Activated CD8-positive, alpha-beta T cell treated with anti-CD3 and anti-CD28 coated beads, Interleukin-2, amount 10 ng/mL, durations not matched to agents 7 days and 5 days (primary cell): ENCODE measurements at regions not wholly inside any gene's neighbourhood (a gene's known extent, or its start where the extent isn't known, plus 50 kb on each side); places are given as distances from the start of the nearest gene placed in this dataset.
"Not testable (repeated sequence)": the region's sequence is repeated elsewhere in the genome, so short reads cannot be mapped to it uniquely, and the experiment has no call there.

Source experiments
- ATAC-seq: fragments of 150-1000 bp; cut with Tn5 transposase; one replicate; pipeline ENCODE4 v1.10.0; 2021; ENCODE audit warnings: moderate library complexity
- CTCF ChIA-PET: fragments of 350-600 bp; sonication (Branson Sonifier 250); formaldehyde crosslinking; loops from one replicate; lab custom pipeline; 2021; ENCODE audit warnings: antibody characterized with exemption; lab: Charles Lee
- POLR2A ChIA-PET: fragments of 350-600 bp; sonication (Branson Sonifier 250); formaldehyde crosslinking; loops from one replicate; lab custom pipeline; 2021; ENCODE audit warnings: antibody characterized with exemption; lab: Charles Lee
- DNase-seq: peaks from one replicate; pipeline ENCODE4 v3.0.0-alpha.2; 2020
- H3K27ac Mint-ChIP-seq: one replicate; pipeline ENCODE4 v1.8.0; 2021; ENCODE audit warnings: mild to moderate bottlenecking, mixed read lengths
- H3K27me3 Mint-ChIP-seq: one replicate; pipeline ENCODE4 v1.8.0; 2021; ENCODE audit warnings: low read depth, mixed read lengths
- H3K36me3 Mint-ChIP-seq: one replicate; pipeline ENCODE4 v1.8.0; 2021; ENCODE audit warnings: low read depth, mixed read lengths
- H3K4me1 Mint-ChIP-seq: one replicate; pipeline ENCODE4 v1.8.0; 2021; ENCODE audit warnings: low read depth, mixed read lengths
- H3K4me3 Mint-ChIP-seq: one replicate; pipeline ENCODE4 v1.8.0; 2021; ENCODE audit warnings: mild to moderate bottlenecking, mixed read lengths
- H3K9me3 Mint-ChIP-seq: one replicate; pipeline ENCODE4 v1.8.0; 2022; ENCODE audit warnings: mixed read lengths; ENCODE audit not compliant: insufficient read depth

GRCh38 chr7:13114240-13114639 is 426.8 kb downstream of the ARL4A start:
- POLR2A ChIA-PET, H3K4me3 Mint-ChIP-seq, CTCF ChIA-PET, H3K4me1 Mint-ChIP-seq, H3K27me3 Mint-ChIP-seq, DNase-seq, ATAC-seq, H3K9me3 Mint-ChIP-seq, H3K27ac Mint-ChIP-seq, H3K36me3 Mint-ChIP-seq: not testable (repeated sequence)

GRCh38 chr7:13115157-13115772 is 427.8 kb downstream of the ARL4A start:
- DNase-seq (no peak), ATAC-seq (no peak)
- Mint-ChIP-seq H3K27ac (no peak overlapping the region), H3K4me3 (no peak overlapping the region), H3K9me3 (no peaks in the 10 kb centered on the region), H3K36me3 (no peaks in the 10 kb centered on the region), H3K4me1 (no peaks in the 10 kb centered on the region), H3K27me3 (no peaks in the 10 kb centered on the region)
- CTCF ChIA-PET: no interaction called here
- POLR2A ChIA-PET: no interaction called here

GRCh38 chr7:13115855-13116254 is 428.4 kb downstream of the ARL4A start:
- POLR2A ChIA-PET: no interaction called here

GRCh38 chr7:13117103-13117502 is 429.7 kb downstream of the ARL4A start:
- no peaks in the 10 kb centered on the region for H3K27me3 Mint-ChIP-seq
- ChIA-PET POLR2A (no interaction called here), CTCF (interaction anchor here (1.1 kb wide), 1 partner anchor 8 kb away, joined by 3 read pairs; no protein-coding TSS in a partner anchor)
- ATAC-seq (no peak), DNase-seq (no peak)
- H3K36me3 Mint-ChIP-seq: no peaks in the 10 kb centered on the region
- H3K27ac Mint-ChIP-seq: no peak overlapping the region
- H3K4me3 Mint-ChIP-seq: no peak overlapping the region
- no peaks in the 10 kb centered on the region for H3K4me1 Mint-ChIP-seq
- no peaks in the 10 kb centered on the region for H3K9me3 Mint-ChIP-seq

More at GRCh38 chr7:13115855-13116254, 428.4 kb downstream of the ARL4A start:
- Mint-ChIP-seq H3K9me3 (no peaks in the 10 kb centered on the region), H3K36me3 (no peaks in the 10 kb centered on the region), H3K27ac (no peak overlapping the region), H3K4me3 (no peak overlapping the region), H3K4me1 (no peaks in the 10 kb centered on the region), H3K27me3 (no peaks in the 10 kb centered on the region)
- ATAC-seq (no peak), DNase-seq (no peak)
- CTCF ChIA-PET: no interaction called here

GRCh38 chr7:13117592-13117991 is 430.2 kb downstream of the ARL4A start:
- ATAC-seq (no peak), DNase-seq (no peak)
- Mint-ChIP-seq H3K4me1 (no peaks in the 10 kb centered on the region), H3K9me3 (no peaks in the 10 kb centered on the region), H3K36me3 (no peaks in the 10 kb centered on the region), H3K27me3 (no peaks in the 10 kb centered on the region), H3K27ac (no peak overlapping the region), H3K4me3 (no peak overlapping the region)
- ChIA-PET CTCF (interaction anchor here (1.1 kb wide), 1 partner anchor 8 kb away, joined by 3 read pairs; no protein-coding TSS in a partner anchor), POLR2A (no interaction called here)

- H3K27ac Mint-ChIP-seq, H3K36me3 Mint-ChIP-seq, H3K4me1 Mint-ChIP-seq, POLR2A ChIA-PET, H3K4me3 Mint-ChIP-seq, H3K9me3 Mint-ChIP-seq, CTCF ChIA-PET, DNase-seq, ATAC-seq, H3K27me3 Mint-ChIP-seq: not testable (repeated sequence)
These were observed 437.2 kb downstream of the ARL4A start for GRCh38 chr7:13124629-13125028.

- Mint-ChIP-seq H3K27me3 (no peaks in the 10 kb centered on the region), H3K27ac (no peak overlapping the region), H3K4me1 (no peaks in the 10 kb centered on the region), H3K36me3 (no peaks in the 10 kb centered on the region), H3K4me3 (no peak overlapping the region), H3K9me3 (no peaks in the 10 kb centered on the region)
- DNase-seq (no peak), ATAC-seq (no peak)
- ChIA-PET POLR2A (no interaction called here), CTCF (no interaction called here)
These were observed 438.9 kb downstream of the ARL4A start for GRCh38 chr7:13126347-13126746.

- CTCF ChIA-PET: no interaction called here
These were observed 442.9 kb downstream of the ARL4A start for GRCh38 chr7:13130321-13130720.

GRCh38 chr7:13130906-13131305 is 443.5 kb downstream of the ARL4A start:
- POLR2A ChIA-PET, H3K36me3 Mint-ChIP-seq, ATAC-seq, DNase-seq, CTCF ChIA-PET, H3K4me3 Mint-ChIP-seq, H3K27me3 Mint-ChIP-seq, H3K9me3 Mint-ChIP-seq, H3K4me1 Mint-ChIP-seq, H3K27ac Mint-ChIP-seq: not testable (repeated sequence)

More at GRCh38 chr7:13130321-13130720, 442.9 kb downstream of the ARL4A start:
- no peak overlapping the region for H3K4me3 Mint-ChIP-seq
- POLR2A ChIA-PET: no interaction called here
- no peaks in the 10 kb centered on the region for H3K27me3 Mint-ChIP-seq
- H3K36me3 Mint-ChIP-seq: no peaks in the 10 kb centered on the region
- no peaks in the 10 kb centered on the region for H3K9me3 Mint-ChIP-seq
- DNase-seq: no peak
- no peak for ATAC-seq
- no peaks in the 10 kb centered on the region for H3K4me1 Mint-ChIP-seq
- no peak overlapping the region for H3K27ac Mint-ChIP-seq

GRCh38 chr7:13132314-13132713 is 444.9 kb downstream of the ARL4A start:
- CTCF ChIA-PET: no interaction called here
- Mint-ChIP-seq H3K9me3 (no peaks in the 10 kb centered on the region), H3K27me3 (no peaks in the 10 kb centered on the region), H3K4me3 (no peak overlapping the region), H3K36me3 (no peaks in the 10 kb centered on the region), H3K4me1 (no peaks in the 10 kb centered on the region), H3K27ac (no peak overlapping the region)
- ATAC-seq: no peak
- DNase-seq: no peak
- POLR2A ChIA-PET: no interaction called here

- H3K4me1 Mint-ChIP-seq, ATAC-seq, H3K27me3 Mint-ChIP-seq, POLR2A ChIA-PET, CTCF ChIA-PET, H3K9me3 Mint-ChIP-seq, H3K4me3 Mint-ChIP-seq, H3K27ac Mint-ChIP-seq, H3K36me3 Mint-ChIP-seq, DNase-seq: not testable (repeated sequence)
These were observed 448.9 kb downstream of the ARL4A start for GRCh38 chr7:13136345-13136744.

GRCh38 chr7:13139436-13139835 is 452.0 kb downstream of the ARL4A start:
- ATAC-seq (no peak), DNase-seq (no peak)
- no peaks in the 10 kb centered on the region for H3K36me3 Mint-ChIP-seq
- H3K4me1 Mint-ChIP-seq: no peaks in the 10 kb centered on the region
- no peak overlapping the region for H3K27ac Mint-ChIP-seq
- no peak overlapping the region for H3K4me3 Mint-ChIP-seq
- no peaks in the 10 kb centered on the region for H3K27me3 Mint-ChIP-seq
- ChIA-PET CTCF (no interaction called here), POLR2A (no interaction called here)
- no peaks in the 10 kb centered on the region for H3K9me3 Mint-ChIP-seq

- Mint-ChIP-seq H3K4me1 (no peaks in the 10 kb centered on the region), H3K9me3 (no peaks in the 10 kb centered on the region), H3K27me3 (no peaks in the 10 kb centered on the region), H3K36me3 (no peaks in the 10 kb centered on the region), H3K4me3 (no peak overlapping the region), H3K27ac (no peak overlapping the region)
- ChIA-PET CTCF (no interaction called here), POLR2A (no interaction called here)
- DNase-seq (no peak), ATAC-seq (no peak)
These were observed 457.2 kb downstream of the ARL4A start for GRCh38 chr7:13144673-13145072.
